ENCODE measurements at regions not wholly inside any gene's neighbourhood (a gene's known extent, or its start where the extent isn't known, plus 50 kb on each side); places are given as distances from the start of the nearest gene placed in this dataset.
A peak's percentile ranks its signal among the peaks of the same experiment; 100 is the strongest.
"Not testable (repeated sequence)": the region's sequence is repeated elsewhere in the genome, so short reads cannot be mapped to it uniquely, and the experiment has no call there.

GRCh38 chr16:13835935-13836730 is 83.8 kb upstream of the ERCC4 start:
- FAIRE-seq (no peak), DNase-seq (ENCODE audit: extremely low spot score, insufficient read length, low read depth) (no peak)

GRCh38 chr16:13838401-13839190 is 81.4 kb upstream of the ERCC4 start:
- no peak for FAIRE-seq
- DNase-seq (ENCODE audit: extremely low spot score, insufficient read length, low read depth), result no peak

GRCh38 chr16:13839577-13839976 is 80.4 kb upstream of the ERCC4 start:
- DNase-seq (ENCODE audit: extremely low spot score, insufficient read length, low read depth), result no peak
- no peak for FAIRE-seq

GRCh38 chr16:13845232-13845631 is 74.7 kb upstream of the ERCC4 start:
- FAIRE-seq (no peak), DNase-seq (ENCODE audit: extremely low spot score, insufficient read length, low read depth) (no peak)

GRCh38 chr16:13848795-13849194 is 71.2 kb upstream of the ERCC4 start:
- no peak for DNase-seq (ENCODE audit: extremely low spot score, insufficient read length, low read depth)
- FAIRE-seq, result no peak

GRCh38 chr16:13850173-13850572 is 69.8 kb upstream of the ERCC4 start:
- not testable (repeated sequence) for DNase-seq (ENCODE audit: extremely low spot score, insufficient read length, low read depth); FAIRE-seq

- FAIRE-seq (no peak), DNase-seq (ENCODE audit: extremely low spot score, insufficient read length, low read depth) (no peak)
These were observed 67.1 kb upstream of the ERCC4 start for GRCh38 chr16:13852827-13853226.

- FAIRE-seq (no peak), DNase-seq (ENCODE audit: extremely low spot score, insufficient read length, low read depth) (no peak)
These were observed 63.6 kb upstream of the ERCC4 start for GRCh38 chr16:13856398-13856797.

GRCh38 chr16:13856811-13857511 is 63.0 kb upstream of the ERCC4 start:
- FAIRE-seq (no peak), DNase-seq (ENCODE audit: extremely low spot score, insufficient read length, low read depth) (no peak)

- FAIRE-seq, result no peak
These were observed 60.9 kb upstream of the ERCC4 start for GRCh38 chr16:13858873-13859580.

GRCh38 chr16:13863075-13863765 is 56.7 kb upstream of the ERCC4 start:
- no peak for FAIRE-seq

More at GRCh38 chr16:13858873-13859580, 60.9 kb upstream of the ERCC4 start:
- no peak for DNase-seq (ENCODE audit: extremely low spot score, insufficient read length, low read depth)

GRCh38 chr16:13864689-13865088 is 55.3 kb upstream of the ERCC4 start:
- peak; percentile 62 for FAIRE-seq
- no peak for DNase-seq (ENCODE audit: extremely low spot score, insufficient read length, low read depth)

More at GRCh38 chr16:13863075-13863765, 56.7 kb upstream of the ERCC4 start:
- no peak for DNase-seq (ENCODE audit: extremely low spot score, insufficient read length, low read depth)

- no peak for DNase-seq (ENCODE audit: extremely low spot score, insufficient read length, low read depth)
- FAIRE-seq, result peak; percentile 73
These were observed 53.9 kb upstream of the ERCC4 start for GRCh38 chr16:13866073-13866472.
